HTR-8/SVneo (cell line): ENCODE measurements at regions not wholly inside any gene's neighbourhood (a gene's known extent, or its start where the extent isn't known, plus 50 kb on each side); places are given as distances from the start of the nearest gene placed in this dataset.
"Not testable (repeated sequence)": the region's sequence is repeated elsewhere in the genome, so short reads cannot be mapped to it uniquely, and the experiment has no call there.

Source experiments
- DNase-seq: peaks from one replicate; pipeline ENCODE4 v3.0.0; 2011; ENCODE audit warnings: low spot score, mixed read lengths; ENCODE audit not compliant: insufficient read length
- FAIRE-seq: peaks from 2 replicates; lab custom pipeline; 2011; peaks lifted over from hg19 to GRCh38; lab: Jason Lieb, UNC

- no peak for DNase-seq
- no peak for FAIRE-seq
Observed at GRCh38 chr3:43236008-43236407, 50.3 kb upstream of the SNRK start.

GRCh38 chr3:43233062-43233461 is 53.3 kb upstream of the SNRK start:
- DNase-seq = no peak
- no peak for FAIRE-seq

- DNase-seq = peak; percentile 44
- no peak for FAIRE-seq
Observed at GRCh38 chr3:43231276-43232000, 54.9 kb upstream of the SNRK start.

GRCh38 chr3:43229865-43230264 is 56.5 kb upstream of the SNRK start:
- not testable (repeated sequence) for DNase-seq, FAIRE-seq

GRCh38 chr3:43227685-43228084 is 58.7 kb upstream of the SNRK start:
- FAIRE-seq, DNase-seq: not testable (repeated sequence)

- FAIRE-seq (no peak), DNase-seq (no peak)
Observed at GRCh38 chr3:43224405-43225073, 61.8 kb upstream of the SNRK start.

GRCh38 chr3:43223670-43224364 is 62.5 kb upstream of the SNRK start:
- no peak for FAIRE-seq
- DNase-seq = no peak

GRCh38 chr3:43222590-43222989 is 63.8 kb upstream of the SNRK start:
- no peak for FAIRE-seq
- DNase-seq = no peak

GRCh38 chr3:43221076-43221475 is 65.3 kb upstream of the SNRK start:
- FAIRE-seq = no peak

GRCh38 chr3:43219616-43220015 is 66.7 kb upstream of the SNRK start:
- FAIRE-seq = no peak
- DNase-seq = no peak

More at GRCh38 chr3:43221076-43221475, 65.3 kb upstream of the SNRK start:
- DNase-seq = no peak

GRCh38 chr3:43218921-43219320 is 67.4 kb upstream of the SNRK start:
- DNase-seq (no peak), FAIRE-seq (no peak)

- FAIRE-seq (no peak), DNase-seq (no peak)
Observed at GRCh38 chr3:43218156-43218555, 68.2 kb upstream of the SNRK start.

- DNase-seq = no peak
- FAIRE-seq = no peak
Observed at GRCh38 chr3:43217633-43218032, 68.7 kb upstream of the SNRK start.

- DNase-seq (no peak), FAIRE-seq (no peak)
Observed at GRCh38 chr3:43217206-43217605, 69.1 kb upstream of the SNRK start.

GRCh38 chr3:43215663-43216275 is 70.6 kb upstream of the SNRK start:
- FAIRE-seq (no peak), DNase-seq (no peak)

- DNase-seq (no peak), FAIRE-seq (no peak)
Observed at GRCh38 chr3:43215138-43215537, 71.2 kb upstream of the SNRK start.

GRCh38 chr3:43214616-43215015 is 71.7 kb upstream of the SNRK start:
- no peak for DNase-seq
- no peak for FAIRE-seq

- DNase-seq (no peak), FAIRE-seq (no peak)
Observed at GRCh38 chr3:43213631-43214030, 72.7 kb upstream of the SNRK start.

GRCh38 chr3:43212914-43213611 is 73.3 kb upstream of the SNRK start:
- DNase-seq = no peak
- FAIRE-seq = no peak

GRCh38 chr3:43211681-43212080 is 74.7 kb upstream of the SNRK start:
- FAIRE-seq (no peak), DNase-seq (no peak)
